ENCODE measurements at regions not wholly inside any gene's neighbourhood (a gene's known extent, or its start where the extent isn't known, plus 50 kb on each side); places are given as distances from the start of the nearest gene placed in this dataset.
"Not testable (repeated sequence)": the region's sequence is repeated elsewhere in the genome, so short reads cannot be mapped to it uniquely, and the experiment has no call there.

DNA sequence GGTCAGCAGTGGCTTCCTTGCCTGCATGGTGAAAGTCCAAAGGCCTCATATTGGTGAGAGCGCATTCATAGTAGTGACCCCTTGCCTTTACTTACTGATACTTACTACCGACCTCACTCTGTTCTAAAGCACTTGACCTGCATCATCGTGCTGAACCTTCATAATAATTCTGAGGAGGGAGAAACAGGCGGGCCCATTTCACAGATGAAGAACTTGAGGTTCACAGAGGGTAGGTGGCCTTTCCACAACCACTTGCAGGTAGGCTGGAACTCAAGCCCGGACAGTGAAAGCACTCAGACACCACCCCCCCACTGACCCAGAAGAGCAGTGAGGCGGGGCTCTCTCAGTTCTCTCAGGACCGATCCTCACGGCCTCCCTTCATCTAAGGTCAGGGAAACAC, 149.4 kb upstream of the CHST15 start:
- no peak for DNase-seq (ENCODE audit: low spot score)

DNA sequence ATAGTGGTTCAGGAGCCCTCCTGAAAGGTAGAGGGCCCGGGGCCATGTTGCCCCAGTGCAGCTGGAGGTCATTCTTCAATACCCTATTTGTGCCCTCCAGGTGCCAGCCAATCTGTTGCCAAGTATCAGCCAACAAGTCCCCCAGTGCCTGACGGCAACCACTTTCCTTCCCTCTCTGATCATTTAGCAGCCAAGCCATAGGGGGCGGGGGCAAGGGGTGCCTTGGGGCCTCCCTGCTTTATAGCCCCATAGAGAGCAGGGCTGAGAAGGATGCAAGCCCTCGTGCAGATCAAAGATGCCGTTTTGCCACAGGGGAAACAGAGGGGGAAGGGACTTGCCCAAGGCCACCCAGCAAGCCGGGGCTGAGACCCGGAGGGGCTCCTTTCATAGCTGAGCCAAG, 149.0 kb upstream of the CHST15 start:
- DNase-seq (ENCODE audit: low spot score), result no peak

DNA sequence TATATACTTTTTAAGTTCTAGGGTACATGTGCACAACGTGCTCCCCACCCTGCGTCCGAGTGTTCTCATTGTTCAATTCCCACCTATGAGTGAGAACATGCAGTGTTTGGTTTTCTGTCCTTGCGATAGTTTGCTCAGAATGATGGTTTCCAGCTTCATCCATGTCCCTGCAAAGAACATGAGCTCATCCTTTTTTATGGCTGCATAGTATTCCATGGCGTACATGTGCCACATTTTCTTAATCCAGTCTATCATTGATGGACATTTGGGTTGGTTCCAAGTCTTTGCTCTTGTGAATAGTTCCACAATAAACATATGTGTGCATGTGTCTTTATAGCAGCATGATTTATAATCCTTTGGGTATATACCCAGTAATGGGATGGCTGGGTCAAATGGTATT, 148.1 kb upstream of the CHST15 start:
- not testable (repeated sequence) for DNase-seq (ENCODE audit: low spot score)

DNA sequence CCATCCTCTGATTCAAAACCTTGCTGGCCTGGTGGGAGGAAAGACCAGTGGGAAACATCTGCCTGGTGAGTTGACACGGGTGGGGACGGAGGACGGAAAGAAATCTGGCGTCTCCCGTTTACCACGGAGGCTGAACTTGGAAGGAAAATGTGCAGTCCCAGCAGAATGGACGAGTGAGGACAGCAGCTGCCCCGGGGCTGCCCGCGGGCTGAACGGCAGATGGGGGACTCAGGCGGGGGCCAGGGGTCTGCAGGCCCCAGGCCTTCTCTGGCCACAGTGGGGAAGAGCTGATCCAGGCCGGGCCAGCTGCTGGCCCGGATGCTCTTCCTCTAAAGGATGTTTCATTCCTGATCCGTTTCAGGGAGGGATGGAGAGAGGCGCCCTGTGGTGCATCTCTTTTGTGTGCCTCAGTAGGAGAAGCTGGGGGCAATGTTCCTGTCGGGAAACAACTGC, 147.5 kb upstream of the CHST15 start:
- DNase-seq (ENCODE audit: low spot score), result no peak

DNA sequence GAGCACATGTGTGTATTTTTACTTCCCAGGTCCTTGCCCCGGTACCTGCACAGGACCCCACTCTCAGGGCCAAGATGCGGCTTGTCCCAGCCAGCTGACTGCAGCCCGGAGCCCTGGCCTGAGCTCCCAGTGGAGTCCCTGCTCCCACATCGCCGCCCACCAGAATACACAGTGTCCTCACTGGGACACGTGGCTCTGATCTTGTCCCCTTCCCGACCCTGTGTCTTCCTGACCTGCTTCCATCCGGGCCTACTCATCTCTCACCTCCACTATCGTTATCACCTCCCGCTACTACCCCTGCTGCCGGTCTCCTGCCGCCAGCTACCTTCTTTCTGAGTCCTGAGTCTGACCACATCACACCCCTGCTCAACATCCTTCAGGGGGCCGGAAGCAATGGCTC, 146.3 kb upstream of the CHST15 start:
- DNase-seq (ENCODE audit: low spot score), result no peak

DNA sequence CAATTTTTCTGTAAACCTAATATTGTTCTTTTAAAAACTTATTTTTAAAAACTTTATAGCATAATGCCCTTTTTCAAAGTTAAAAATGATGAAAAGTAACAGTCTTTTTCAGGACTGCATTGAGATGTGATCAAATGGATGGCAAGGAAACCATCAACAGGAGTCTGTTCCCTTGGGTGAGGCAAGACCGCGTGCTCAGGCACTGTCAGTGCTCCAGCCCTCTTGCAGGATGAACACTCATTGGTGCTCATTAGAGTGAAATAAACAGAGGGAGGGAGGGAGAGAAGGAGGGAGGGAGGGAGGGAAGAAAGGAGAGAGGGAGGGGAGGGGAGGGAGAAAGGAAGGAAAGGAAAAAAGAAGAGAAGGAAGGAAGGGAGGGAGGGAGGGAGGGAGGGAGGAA, 145.7 kb upstream of the CHST15 start:
- DNase-seq (ENCODE audit: low spot score), result no peak

DNA sequence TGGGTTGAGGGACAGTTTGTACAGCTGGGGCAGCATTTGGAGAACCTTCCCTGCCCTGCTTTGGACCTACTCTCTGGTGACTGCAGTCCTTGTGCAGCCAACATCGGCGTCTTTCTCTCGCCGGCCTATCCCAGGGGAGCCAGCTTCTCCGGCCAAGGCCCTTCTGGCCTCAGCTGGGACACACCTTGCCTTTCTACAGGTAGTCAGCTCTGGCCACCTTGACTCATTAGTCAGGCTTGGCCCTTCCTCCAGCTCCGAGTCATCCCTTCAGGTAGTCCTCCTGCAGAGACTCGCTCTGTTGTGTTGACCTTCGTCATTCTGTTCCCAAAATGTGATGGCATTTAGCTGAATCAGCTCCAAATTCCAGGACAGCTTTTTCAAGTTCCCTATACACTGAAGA, 145.0 kb upstream of the CHST15 start:
- no peak for DNase-seq (ENCODE audit: low spot score)

DNA sequence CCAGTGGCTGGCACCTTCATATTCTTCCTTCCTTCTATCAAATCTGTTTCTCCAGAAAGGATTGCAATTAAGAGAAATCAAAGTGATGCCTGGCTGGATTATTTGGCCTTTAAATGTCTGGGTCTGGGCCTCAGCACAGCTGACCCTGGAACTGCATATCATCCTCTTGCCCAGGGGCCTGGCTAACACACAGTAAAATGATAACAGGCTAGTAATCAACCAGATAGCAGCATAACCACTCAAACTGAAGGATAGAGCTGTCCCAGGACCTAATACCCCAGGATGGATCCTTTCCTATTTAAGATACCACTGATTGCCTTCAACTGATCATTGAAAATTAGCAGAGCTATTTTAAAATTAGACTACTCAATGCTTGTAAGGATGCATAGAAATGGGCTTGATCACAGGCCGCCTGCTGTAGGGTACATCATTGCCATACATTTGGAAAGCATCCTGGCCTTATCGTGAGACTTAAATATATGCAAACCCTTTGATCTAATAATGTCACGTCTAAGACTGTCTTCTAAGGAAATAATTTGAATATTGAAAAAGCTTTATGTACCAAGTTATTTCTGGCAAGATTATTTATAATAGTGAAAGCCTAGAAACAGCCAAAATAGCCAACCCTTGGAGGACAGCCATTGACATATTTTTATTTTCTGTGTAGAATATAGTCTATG, 144.0 kb upstream of the CHST15 start:
- no peak for DNase-seq (ENCODE audit: low spot score)

DNA sequence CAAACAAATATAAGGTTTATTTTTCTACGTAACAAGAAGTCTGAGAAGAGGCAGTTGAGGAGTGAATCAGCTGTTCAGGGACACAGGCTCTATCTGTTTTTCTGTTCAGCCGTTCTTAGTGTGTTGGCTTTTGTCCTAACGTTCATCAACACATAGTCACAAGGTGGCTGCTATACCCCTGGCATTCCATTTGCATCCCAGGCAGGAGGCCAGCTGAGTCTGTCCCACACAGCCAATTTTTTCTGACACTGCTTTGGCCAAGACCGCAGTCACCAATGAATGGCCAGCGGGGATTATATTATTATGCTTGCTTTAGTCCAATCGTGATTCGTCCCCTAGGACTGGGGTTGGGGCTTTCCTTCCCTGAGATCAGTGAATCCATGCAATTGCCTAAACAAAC, 143.4 kb upstream of the CHST15 start:
- DNase-seq (ENCODE audit: low spot score), result no peak

DNA sequence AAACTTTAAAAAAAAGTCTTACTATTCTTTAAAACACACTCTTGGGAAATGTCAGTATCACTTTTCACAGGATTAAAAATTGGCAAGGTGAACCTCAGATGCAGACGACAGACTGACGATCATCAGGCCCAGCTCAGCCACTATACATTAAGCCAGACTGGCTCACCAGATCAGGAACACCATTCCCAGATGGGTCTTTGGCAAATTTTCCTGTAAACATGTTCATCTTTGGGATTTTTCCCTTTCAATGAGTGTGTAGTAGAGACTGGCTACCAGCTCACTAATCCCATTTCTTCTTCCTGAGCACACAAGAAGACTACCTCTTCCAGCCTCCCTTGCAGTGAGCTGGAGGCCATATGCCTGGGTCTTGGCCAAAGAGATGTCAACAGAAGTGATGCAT, 142.7 kb upstream of the CHST15 start:
- no peak for DNase-seq (ENCODE audit: low spot score)

DNA sequence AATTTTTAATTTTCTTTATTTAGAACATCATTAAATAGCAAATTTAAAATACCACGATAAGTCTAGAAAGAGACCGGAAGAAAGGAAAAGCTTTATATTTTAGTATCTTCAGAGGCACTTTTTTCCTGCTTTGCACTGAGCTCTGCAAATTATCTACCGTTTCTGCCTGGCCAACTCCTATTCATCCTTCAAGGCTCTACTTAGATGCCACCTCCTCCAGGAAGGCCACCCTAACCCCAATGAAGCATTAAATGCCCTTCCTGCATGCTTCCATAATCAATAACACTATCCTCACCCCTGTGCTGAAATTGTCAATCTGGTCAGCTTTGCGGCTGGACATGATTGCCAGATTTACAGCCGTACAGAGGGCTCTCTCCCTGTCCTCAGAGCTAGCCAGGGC, 141.8 kb upstream of the CHST15 start:
- DNase-seq (ENCODE audit: low spot score), result no peak

DNA sequence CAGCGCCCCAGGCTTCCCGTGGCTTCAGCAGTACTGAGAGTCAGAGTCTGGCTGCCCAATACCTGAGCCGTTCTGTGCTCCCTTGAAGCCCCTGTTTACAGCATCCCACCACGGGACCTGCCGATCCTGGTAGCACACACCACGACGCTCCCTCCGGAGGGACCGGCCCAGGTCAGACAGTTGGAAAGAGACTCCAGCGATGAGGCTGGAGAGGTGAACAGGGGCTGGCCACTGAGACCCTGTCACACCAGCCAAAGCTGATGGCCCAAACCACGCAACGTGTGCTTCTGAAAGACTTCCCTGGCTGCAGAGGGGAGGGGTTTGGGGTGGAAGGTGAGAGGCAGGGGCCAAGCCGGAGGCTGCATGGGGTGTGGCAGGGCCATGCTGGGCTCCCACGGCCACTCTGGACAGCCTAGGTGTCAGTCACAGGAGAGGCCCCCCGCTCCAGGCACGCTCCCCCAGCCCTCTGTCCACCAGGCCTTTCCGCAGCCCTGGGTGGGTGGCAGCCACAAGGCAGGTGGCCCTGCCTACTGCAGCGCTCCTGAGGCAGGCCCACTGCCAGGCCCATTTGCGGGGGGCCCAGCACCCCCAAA, 140.2 kb upstream of the CHST15 start:
- no peak for DNase-seq (ENCODE audit: low spot score)

DNA sequence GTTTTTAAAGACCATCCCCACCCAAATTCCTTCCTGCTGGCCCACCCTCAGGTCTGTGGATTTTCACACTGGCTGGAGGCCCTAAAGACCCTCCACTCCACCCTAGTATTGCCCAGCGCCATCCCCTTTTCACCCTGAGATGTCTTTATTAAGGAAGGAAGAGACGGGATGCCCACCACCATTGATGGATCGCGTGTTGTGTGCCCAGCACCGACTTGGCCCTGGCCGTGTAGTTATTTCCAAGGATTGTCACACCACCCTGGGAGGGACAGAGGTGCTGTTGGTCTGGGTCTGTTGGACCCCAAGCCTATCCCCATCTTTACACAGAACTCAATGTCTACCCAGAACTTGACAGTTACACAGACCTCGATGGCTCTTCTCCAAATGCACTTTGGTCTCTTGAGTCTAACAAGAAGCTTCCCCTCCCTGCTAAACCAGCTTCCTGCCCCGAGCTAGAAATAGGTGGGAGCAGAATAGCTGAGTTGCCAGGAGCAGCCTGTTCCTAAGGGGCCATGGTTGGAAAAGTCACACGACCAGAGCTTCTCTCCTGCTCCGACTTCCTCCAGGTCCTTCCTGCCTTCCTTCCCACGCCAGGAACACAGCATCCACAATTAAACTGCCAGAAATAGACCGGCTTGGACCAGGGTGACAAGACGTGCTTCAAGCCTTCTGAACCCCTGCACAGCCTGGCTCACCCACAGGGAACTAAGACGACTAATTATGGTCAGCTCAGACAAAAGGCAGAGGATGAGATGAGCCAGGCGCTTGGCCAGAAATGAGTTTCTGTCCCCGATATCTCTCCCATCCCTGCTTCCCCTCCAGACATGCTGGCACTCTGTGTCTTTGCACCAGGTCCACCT, 139.5 kb upstream of the CHST15 start:
- DNase-seq (ENCODE audit: low spot score), result no peak

DNA sequence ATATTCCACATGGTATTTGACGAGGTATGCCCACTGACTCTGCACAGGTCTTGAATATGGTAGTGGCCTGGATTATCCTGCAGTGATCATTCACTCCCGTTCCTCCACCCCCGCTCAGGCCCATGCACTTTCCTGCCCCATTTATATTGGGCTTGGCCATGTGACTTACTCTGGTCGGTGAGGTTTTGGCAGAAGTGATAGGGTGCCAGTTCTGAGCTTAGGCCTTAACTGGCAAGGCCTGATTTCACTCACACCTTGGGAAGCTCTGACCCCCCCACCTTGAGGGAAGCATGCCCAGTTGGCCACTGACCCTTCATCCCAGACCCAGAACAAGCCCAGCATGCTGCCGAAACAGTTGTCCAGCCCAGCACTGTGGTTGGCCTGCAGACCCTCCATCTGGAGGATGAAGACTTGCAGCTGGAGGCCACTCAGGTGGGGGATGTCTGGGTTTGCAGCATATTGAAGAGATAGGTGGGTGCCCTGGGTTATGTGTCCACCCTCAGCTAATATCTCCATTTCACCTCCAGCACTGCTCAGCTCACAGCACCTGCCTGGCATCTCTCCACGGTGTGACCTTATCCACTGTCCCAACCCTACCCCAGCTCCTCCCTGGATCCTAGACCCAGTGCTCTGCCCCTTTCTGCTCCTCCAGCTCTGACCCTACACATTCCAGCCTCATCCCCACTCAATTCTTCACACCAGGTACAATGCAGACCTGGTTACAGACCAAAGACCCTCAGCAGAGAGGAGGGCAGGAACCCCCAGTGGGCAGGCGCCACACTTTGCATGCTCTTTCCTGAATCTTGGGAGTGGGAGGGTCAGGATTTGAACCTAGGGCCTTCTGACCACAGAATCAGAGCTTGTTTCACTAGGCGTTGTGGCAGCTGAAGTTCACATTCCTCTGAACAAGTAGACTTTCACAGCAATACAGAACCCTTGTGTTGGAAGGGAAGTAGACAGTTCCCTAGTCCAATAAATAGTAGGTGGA, 138.1 kb upstream of the CHST15 start:
- DNase-seq (ENCODE audit: low spot score), result peak; percentile 12

DNA sequence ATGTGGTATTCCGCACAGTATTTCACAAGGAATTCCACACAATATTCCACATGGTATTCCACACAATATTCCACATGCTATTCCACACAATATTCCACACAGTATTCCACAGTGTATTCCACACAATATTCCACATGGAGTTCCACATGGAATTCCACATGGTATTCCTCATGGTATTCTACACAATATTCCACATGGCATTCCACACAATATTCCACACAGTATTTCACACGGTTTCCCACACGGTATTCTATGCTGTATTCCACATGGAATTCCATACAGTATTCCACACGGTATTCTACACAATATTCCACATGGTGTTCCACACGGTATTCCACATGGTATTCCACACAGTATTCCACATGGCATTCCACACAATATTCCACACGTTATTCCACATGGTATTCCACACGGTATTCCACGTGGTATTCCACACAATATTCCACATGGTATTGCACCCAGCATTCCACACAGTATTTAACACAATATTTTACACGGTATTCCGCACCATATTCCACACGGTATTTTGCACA, 137.3 kb upstream of the CHST15 start:
- no peak for DNase-seq (ENCODE audit: low spot score)

DNA sequence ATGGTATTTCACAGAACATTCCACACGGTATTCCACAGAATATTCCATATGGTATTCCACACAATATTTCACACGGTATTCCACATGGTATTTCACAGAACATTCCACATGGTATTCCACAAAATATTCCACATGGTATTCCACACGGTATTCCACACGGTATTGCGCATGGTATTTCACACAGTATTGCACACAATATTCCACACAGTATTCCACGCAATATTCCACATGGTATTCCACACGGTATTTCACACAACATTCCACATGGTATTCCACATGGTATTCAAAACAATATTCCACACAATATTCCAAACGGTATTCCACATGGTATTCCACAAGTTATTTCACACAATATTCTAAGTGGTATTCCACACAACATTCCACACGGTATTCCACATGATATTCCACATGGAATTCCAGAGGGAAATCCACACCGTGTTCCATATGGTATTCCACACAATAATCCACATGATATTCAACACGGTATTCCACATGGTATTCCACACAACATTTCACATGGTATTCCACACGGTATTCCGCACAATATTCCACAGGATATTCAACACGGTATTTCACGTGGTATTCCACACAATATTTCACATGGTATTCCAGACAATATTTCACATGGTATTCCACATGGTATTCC, 136.7 kb upstream of the CHST15 start:
- no peak for DNase-seq (ENCODE audit: low spot score)

DNA sequence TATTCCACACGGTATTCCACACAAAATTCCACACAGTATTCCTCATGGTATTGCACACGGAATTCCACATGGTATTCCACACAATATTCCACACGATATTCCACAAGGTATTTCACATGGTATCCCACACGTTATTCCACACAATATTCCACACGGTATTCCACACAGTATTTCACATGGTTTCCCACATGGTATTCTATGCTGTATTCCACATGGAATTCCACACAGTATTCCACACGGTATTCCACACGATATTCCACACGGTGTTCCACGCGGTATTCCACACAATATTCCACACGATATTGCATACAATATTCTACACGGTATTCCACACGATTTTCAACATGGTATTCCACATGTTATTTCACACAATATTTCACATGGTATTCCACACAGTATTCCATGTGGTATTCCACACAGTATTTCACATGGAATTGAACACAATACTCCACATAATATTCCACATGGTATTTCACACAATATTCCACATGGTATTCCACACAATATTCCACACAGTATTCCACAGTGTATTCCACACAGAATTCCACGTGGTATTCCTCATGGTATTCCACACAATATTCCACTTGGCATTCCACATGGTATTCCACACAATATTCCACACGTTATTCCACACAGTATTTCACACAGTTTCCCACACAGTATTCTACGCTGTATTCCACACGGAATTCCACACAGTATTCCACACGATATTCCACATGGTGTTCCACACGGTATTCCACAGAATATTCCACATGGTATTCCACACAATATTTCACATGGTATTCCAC, 136.0 kb upstream of the CHST15 start:
- DNase-seq (ENCODE audit: low spot score), result no peak

DNA sequence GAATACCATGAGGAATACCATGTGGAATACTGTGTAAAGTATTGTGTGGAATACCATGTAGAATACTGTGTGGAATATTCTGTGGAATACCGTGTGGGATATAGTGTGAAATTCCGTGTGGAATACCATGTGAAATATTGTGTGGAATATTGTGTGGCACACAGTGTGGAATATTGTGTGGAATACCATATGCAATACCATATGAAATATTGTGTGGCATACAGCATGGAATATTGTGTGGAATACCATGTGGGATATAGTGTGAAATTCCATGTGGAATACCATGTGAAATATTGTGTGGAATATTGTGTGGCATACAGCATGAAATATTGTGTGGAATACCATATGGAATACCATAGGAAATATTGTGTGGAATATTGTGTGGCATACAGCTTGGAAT, 135.1 kb upstream of the CHST15 start:
- DNase-seq (ENCODE audit: low spot score), result no peak

DNA sequence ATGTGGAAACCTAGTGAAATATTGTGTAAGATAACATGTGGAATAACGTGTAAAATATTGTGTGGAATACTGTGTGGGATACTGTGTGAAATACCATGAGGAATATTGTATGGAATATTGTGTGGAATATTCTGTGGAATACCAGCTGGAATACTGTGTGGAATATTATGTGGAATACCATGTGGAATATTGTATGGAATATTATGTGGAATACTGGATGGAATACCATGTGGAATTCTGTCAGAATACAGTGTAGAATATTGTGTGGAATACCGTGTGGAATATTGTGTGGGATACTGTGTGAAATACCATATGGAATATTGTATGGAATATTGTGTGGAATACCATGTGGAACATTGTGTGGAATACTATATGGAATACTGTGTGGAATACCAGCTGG, 134.6 kb upstream of the CHST15 start:
- no peak for DNase-seq (ENCODE audit: low spot score)

Data from CD4-positive, alpha-beta T cell treated with Interleukin-6 at 100 ng/mL for 8 hours (primary cell).